HG02885 (cell line): ENCODE measurements at regions not wholly inside any gene's neighbourhood (a gene's known extent, or its start where the extent isn't known, plus 50 kb on each side); places are given as distances from the start of the nearest gene placed in this dataset.
A peak's percentile ranks its signal among the peaks of the same experiment; 100 is the strongest.

Source experiments
- ATAC-seq: cut with Tn5 transposase; IDR thresholded peaks from one replicate; pipeline ENCODE4 v1.9.1; 2021; ENCODE audit warnings: mild to moderate bottlenecking; ENCODE audit not compliant: unreplicated experiment, poor library complexity

DNA sequence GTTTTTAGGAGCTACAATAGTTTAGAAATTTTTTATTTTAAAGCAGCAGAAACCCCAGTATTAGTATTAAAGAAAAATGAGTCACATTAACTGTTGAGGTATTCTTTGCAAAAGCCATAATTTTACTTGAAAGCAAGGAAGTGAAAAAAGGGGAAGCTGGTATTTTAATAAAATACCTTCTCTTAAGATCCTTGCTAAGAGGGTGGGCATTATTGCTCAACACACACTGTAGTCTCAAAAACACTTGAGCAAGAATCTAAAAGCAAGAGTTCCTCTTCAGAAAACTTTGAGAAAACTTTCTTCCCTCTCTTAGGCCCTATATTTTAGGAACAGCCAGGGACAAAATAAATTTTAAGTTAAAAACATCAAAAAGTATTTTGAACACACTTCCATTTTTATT, 259.4 kb upstream of the DIAPH2 start:
- no peak for ATAC-seq

DNA sequence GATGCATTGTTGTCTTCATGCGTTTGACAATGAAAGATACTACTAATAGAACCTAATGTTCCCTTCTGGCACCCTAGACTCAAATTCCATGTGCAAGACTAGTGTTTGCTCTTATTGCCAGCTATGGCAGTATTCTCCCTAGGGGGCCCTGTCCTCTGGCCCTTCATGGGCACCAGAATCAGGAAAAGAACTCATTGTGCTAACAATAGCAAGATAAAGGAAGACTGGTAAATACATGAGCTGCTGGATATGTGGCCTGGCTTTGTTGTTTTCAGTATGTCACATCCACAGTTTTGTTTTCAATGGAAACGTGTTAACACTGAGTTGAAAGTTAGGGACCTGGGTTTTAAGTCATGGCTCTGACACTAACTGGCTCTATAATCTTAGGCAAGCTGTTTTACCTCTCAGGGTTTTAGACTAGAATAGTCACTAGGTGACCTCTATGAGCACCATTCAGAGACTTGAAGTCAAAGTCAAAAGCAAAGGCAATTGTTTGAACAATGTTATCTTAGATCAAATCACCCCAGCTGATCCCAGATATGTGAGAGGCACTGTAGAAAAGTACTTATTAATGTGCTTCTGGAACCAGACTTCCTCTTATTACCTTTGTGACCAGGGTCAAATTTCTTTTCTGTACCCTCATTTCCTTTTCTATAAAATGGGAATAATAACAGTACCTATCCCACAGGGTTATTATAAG, 253.7 kb upstream of the DIAPH2 start:
- ATAC-seq: no peak

DNA sequence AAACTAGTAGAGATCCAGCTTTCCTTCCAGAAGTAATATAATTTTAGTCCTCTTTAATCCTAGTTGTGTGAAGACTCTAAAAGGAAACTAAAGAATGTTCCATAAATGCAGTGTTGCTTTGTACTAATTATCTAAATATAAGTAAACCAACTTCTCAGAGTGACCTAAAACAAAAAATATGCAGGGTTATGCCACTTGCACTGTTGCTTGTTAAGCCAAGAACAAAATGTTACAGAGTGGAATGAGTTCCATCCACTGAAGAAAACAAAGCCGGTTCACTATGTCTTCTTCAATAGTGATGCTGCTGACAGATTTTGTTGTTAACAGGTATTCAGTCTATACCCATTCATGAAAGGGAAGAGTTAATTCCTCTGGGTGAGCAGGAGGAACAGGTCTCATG, 252.0 kb upstream of the DIAPH2 start:
- ATAC-seq: no peak

DNA sequence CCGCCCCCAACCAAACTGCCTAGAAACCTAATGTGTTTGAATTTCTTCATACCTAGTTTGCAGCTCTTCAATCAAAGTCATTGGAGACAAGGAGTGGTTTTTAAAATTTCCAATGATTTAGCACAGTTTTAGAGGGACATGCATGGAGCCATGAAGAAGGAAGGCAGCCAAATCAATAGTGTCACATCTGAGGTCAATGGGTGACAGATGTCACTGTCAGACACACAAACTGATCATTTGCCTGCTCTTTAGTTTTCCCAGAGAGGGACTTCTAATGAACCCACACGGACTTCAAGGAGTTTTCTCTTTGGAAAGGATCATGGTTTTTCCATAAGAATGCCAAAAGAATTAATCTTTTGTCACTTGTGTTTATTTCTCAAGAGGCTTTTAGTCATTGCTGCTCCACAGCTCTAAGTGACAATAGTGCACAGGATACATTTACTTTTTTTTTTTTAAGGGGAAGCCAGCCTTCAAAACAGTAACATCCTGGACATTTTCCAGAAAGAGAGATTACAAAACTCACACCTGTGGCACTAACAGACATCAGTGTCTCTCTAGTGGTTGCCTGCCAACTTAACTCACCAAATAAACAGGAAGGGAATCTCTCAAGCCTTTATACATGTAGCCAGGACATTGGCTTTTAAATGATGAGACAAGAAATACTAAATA, 251.1 kb upstream of the DIAPH2 start:
- no peak for ATAC-seq

DNA sequence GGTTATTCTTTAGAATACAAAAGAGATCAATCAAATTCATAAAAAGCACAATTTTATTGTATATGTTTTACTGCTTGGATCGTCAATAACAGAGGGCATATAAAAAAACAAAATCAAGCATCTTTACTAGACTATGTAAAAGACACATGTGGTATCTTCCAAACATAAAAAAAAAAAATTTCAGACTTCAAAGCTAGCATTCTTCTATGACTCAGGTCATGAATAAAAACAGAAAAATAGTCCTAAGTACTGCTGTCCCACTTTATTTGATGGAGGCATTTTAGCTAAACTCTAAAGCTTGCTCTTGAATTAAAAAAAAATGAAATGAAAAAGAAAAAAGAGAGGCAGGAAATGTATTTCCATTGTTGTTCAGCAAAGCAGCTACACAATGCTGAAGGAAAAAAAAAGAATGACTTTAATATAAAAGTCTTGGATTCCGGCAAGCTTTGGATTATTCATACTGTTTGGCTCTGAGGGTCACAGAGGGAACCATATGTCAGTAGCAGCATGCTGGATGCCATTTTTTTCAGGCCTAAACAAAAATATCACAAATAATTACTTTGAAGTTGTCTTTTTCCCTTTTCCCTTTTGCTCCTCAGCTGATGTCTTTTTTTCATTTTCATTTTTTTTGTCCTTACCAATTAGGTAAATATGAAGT, 249.1 kb upstream of the DIAPH2 start:
- ATAC-seq: no peak

DNA sequence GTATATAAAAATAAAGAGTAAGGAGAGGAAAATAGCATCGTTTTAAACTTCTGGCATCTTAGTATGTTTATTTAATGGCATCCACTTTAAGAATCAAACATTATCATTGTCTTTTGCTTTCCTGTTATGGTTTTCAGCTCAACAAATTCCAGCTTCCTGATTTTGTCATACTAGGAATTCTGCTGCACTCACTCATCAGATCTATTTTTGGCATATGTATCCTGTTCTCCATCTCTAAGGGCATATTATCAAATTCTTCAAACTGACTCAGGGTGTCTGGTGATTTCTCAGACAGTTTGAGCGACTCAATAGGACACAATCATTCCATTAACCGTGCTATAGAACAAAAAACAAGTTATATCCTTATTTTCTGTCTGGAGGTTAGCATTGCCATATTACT, 248.5 kb upstream of the DIAPH2 start:
- no peak for ATAC-seq

DNA sequence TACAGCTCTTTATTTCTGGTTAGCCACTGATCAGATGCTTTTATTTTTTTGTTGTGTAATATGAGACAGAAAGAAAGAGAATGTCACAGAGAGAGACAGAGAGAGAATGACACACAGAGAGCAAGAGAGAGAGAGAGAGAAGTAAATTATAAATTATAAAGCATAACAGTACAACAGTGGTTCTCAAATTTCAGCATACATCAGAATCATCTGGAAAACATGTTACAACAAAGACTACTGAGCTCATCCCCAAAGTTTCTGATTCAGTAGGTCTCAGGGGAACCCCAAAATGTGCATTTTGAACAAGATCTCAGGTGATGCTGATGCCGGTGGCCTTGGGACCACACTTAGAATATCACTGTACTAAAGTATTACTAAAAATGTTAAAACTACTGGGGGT, 245.8 kb upstream of the DIAPH2 start:
- no peak for ATAC-seq

DNA sequence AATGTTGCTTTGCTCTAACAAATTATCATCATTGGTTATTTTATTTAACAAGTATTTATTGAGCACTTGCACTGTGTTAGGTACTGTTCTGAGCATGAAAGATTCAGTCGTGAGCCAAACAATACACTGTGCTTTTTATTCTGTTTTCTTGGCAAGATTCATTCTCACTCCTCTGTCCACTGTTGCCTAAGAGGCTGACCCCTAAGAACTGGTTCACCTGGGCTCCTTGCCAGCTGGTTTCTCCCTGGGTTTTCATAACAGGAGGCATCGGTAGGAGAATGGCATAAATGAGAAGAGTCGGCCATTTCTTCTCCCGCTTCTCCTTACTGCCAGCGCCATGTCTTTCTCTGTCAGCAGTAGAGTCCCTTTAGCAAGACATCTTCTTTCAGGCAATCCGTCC, 243.7 kb upstream of the DIAPH2 start:
- no peak for ATAC-seq

DNA sequence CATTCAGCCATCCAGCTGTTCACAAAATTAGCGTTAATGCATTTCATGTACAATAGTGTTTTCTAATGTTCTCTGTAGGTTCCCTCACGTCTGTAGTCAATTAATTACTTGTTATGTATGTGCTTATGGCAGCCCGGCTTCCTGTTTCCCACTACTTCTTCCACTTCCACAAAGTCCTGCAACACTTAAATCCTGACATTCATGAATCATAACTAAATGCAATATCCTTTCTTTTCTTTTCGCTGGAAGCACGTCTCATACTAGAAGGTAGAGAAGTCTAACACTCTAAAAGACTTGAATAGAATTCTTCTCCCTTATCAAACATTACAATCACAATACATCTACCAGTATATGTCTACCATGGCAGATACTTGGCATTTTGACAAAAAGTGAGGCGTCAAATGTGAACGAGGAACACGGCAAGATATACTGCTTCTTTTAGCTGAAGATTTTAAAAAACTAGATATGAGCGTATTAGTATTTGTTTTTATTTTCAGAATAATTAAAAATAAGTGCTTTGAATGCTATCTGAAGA, 239.0 kb upstream of the DIAPH2 start:
- no peak for ATAC-seq

DNA sequence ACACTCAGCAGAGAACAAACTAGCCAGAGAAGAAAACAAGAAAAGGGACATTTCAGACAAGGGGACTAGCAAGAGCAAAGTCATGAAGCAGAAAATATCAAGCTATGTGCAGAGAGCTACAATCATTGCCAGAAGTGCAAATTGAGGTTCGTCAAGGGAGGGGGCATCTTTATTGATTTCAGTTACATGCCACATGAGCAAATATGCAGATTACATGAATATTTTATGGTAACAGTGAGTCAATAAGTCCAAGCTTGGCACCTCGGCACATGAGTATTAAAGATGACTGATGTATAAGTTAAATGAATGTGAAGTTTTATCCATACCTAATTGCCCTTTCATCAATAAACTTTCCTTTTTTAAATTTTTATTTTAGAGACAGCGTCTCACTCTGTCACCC, 238.1 kb upstream of the DIAPH2 start:
- no peak for ATAC-seq

DNA sequence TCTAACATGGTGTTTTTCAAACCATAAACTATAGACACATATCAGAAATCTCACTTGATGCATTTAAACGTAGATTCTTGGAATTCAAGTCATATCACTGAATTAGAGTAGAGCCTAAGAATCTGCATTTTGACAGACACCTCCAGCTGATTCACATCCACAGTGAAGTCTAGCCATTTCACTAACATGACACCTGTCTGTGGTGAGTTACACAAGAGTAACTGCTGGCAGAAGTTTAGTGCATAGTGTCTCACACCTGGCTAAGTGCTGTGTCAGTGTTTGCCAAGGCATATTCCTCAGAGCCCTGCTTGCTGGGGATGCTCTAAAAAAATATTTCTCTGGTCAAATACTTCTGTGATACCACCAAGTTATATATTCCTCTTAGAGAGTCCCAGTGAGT, 237.5 kb upstream of the DIAPH2 start:
- no peak for ATAC-seq

DNA sequence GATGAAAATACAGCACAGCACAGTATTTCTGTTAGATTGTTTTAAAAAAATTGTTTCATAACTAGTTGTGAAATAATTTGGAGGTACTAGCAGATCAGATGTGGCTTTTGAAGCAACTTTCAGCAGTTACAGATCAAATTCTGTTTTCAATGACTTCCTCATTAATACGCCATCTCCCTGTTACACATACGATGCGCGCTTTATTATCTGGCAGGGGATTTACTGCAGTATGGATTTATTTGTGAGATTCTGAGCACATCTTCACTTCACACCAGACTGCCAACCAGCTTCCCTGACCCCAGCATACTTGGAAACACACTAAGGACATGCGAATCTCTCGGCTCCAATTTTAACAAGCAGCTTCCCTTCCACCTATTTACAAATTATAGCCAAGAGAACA, 235.5 kb upstream of the DIAPH2 start:
- ATAC-seq: no peak

DNA sequence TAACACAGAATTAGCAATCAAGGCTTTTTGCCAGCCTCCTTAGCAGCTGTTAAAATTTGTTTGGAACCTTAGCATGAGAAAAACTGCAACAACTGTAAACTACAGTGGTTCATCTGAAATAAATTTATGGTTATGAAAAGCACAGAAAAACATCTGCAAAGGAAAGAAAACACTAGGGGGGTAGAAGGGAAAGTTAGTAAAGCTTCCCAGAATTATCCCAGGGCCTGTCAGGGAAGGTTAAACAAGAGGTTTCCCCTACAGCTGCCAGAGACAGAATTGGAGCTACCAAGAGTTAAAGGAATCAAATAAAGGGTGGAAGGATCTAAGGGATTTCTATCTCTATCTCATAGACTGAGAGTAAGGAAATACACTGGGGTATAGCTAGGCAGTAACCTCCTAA, 234.7 kb upstream of the DIAPH2 start:
- ATAC-seq: no peak

DNA sequence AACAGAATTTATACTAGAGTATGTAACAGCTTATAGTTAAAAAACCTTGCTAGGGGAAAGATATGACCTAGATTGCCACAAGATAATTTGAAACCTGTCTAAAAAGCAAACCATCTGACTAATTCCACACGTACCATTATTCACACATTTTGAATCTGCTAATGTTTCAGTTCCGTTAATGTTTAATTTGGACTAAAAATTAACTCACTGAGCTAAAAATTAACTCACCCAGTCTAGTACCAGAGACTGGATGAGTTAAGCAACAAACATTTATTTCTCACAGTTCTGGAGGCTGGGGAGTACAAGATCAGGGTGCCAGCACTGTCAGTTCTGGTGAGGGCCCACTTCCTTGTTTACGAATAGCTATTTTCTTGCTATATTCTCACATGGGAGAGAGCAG, 231.5 kb upstream of the DIAPH2 start:
- peak; percentile 75 for ATAC-seq

DNA sequence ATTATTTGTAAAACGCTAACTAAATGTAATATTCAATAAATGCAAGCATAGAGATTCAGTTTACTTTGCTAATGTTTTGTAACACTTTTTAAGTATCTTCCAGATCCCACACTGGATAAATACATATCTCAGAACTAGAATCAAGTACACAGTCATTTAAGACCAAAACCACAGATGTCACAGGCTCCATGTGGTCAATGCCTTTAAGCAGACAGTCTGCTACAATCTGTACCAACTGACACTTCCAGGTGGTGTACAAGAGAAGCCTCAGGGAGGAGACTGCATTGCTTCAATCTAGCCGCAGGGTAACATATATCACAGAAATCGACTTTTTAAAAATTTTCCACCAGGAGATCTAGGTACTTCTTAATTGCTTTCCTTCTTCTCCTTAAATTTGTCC, 229.6 kb upstream of the DIAPH2 start:
- peak; percentile 57 for ATAC-seq

DNA sequence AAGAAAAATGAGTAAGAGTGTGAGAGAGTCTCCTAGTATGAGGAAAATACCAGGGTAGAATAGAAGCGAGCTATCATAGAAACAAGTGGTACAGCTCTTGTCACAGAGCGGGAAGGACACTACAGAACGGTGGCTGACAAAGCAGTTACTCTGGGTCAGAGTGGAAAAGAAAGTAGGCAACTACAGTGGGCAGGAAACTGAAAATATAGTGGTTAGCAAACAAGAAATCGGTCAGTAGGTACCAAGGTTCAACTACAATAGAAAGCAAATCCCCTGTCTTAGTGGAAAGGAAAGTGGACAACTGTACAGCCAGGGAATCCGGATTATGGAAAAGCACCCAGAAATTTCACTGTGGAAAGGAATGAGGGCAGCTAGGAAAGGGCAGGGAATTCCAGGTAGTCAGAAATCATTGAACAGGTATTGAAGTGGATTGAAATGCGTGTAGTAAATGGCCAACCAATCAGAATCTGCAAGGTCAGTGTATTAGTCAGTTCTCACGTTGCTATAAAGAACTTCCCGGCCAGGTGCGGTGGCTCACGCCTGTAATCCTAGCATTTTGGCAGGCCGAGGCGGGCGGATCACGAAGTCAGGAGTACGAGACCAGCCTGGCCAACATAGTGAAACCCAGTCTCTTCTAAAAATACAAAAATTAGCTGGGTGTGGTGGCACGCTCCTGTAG, 219.6 kb upstream of the DIAPH2 start:
- no peak for ATAC-seq

DNA sequence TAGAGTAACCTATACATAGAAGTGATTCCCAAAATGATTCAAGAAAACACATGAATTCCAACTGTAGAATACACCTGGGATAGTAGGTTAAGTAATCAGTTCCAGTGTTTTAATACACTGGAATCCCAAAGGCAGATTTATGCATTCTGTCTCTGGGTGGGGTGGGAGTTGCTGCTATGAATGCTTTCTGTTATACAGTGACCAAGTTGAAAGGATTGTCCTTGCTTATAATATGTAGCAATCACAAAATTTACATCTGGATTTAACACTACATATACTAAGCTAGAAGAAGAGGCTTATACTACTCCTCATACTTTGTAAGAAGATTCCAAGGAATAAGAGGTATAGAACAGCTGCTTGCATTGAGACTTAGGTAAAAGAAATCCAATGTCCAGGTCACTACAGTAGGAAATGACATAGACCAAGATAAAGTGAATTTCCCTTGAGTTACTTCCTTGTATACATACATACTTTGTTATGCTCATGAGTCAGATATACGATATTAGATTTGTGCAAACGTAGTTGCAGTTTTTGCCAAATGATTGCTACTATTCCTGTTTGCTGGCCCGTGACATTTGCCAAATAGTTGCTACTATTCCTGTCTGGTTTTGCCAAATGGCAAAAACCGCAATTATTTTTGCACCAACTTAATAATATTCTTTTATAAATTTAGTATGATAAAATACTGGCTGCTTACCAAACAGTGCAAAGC, 210.5 kb upstream of the DIAPH2 start:
- no peak for ATAC-seq

DNA sequence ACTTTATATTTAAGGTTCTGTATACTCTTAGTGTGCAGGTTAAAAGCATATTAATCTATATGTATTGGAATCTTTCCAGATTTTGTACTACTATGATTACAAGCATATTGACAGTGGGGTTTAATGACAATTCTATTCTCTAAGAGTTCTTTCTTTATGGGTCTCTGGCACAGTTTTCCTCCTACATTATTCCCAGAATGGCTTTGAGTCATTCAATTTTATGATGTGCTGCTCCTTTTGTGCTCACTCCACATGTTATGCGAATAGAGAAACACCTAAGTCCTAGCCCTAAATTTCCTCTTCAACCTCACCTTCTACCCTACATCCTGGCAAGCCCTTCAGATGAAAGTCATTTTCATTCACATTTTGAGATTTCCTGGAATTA, 209.9 kb upstream of the DIAPH2 start:
- ATAC-seq: no peak

DNA sequence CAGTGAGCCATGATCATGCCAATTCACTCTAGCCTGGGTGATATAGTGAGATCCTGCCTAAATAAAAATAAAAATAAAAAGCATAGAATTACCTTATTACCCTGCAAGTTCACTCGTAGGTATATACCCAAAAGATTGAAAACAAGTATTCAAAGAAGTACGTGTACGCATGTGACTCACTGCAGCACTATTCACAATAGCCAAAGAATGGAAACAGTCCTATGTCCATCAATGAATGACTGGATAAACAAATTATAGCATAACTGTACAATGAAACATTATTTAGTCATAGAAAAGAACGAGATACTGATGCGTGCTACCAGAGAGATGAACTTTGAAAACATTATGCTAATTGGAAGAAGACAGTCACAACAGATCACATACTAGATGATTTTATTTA, 204.6 kb upstream of the DIAPH2 start:
- ATAC-seq: no peak

DNA sequence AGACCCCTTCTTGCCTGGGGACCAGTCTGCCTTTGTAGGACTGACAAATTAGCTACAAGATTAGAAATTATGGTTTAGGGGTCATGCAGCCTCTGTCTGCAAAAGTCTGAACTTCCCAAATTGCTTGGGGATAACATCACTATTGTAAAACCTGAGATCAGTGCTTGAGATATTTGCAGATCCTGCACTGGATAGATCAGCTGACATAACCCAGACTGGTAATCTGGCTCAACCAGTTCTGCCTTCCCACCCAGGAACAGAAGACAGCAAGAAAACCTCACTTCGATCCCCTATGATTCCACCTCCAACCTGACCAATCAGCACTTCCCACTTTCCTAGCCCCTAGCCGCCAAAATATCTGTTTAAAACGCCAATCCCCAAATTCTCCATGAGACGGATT, 202.8 kb upstream of the DIAPH2 start:
- no peak for ATAC-seq
